ENCODE measurements at regions not wholly inside any gene's neighbourhood (a gene's known extent, or its start where the extent isn't known, plus 50 kb on each side); places are given as distances from the start of the nearest gene placed in this dataset.

GRCh38 chr3:176769547-176770190 lies 427.6 kb downstream of the TBL1XR1 start:
- no peaks in the 10 kb centered on the region for H3K36me3 ChIP-seq (replicated peaks in 1 of 2)
- H3K4me1 ChIP-seq (replicated peaks in 1 of 2) = no peaks in the 10 kb centered on the region
- 52 to 62% (median 55%) methylated on average over 1 of the region's 1 CpG for WGBS, 4 donors
- no peaks in the 10 kb centered on the region for H3K27me3 ChIP-seq
- intact Hi-C loops (cut with DNase I) = no loop called here
- TF ChIP-seq CTCF (IDR thresholded peaks at IDR 0.05) = no peak
- no peak for TF ChIP-seq POLR2A (IDR thresholded peaks at IDR 0.05)
- no peak overlapping the region for H3K4me3 ChIP-seq
- no peaks in the 10 kb centered on the region for H3K9me3 ChIP-seq (replicated peaks in 1 of 3)
- no peak overlapping the region for H3K27ac ChIP-seq
- no peak for DNase-seq

- Histone ChIP-seq H3K4me3 (no peak overlapping the region), H3K36me3 (replicated peaks in 1 of 2) (no peaks in the 10 kb centered on the region), H3K27ac (no peak overlapping the region), H3K9me3 (replicated peaks in 1 of 3) (no peaks in the 10 kb centered on the region), H3K27me3 (no peaks in the 10 kb centered on the region), H3K4me1 (replicated peaks in 1 of 2) (no peaks in the 10 kb centered on the region)
- TF ChIP-seq CTCF (IDR thresholded peaks at IDR 0.05) = no peak
- no peak for TF ChIP-seq POLR2A (IDR thresholded peaks at IDR 0.05)
- intact Hi-C loops (cut with DNase I) = no loop called here
- peak in 1 of 7 donors; percentile 11 for DNase-seq
- 49 to 76% (median 69%) methylated on average over 2 of the region's 2 CpGs for WGBS, 4 donors
These were observed 429.9 kb downstream of the TBL1XR1 start for GRCh38 chr3:176767385-176767784.

GRCh38 chr3:176766862-176767261 lies 430.4 kb downstream of the TBL1XR1 start:
- intact Hi-C loops (cut with DNase I) = no loop called here

GRCh38 chr3:176765382-176765900 lies 431.8 kb downstream of the TBL1XR1 start:
- DNase-seq = no peak
- H3K27me3 ChIP-seq = no peaks in the 10 kb centered on the region
- no peak overlapping the region for H3K27ac ChIP-seq
- intact Hi-C loops (cut with DNase I) = no loop called here
- no peak overlapping the region for H3K4me3 ChIP-seq
- WGBS, 4 donors = 81 to 93% (median 85%) methylated on average over 3 of the region's 3 CpGs
- TF ChIP-seq POLR2A (IDR thresholded peaks at IDR 0.05) (no peak), CTCF (IDR thresholded peaks at IDR 0.05) (no peak)
- H3K4me1 ChIP-seq (replicated peaks in 1 of 2) = no peaks in the 10 kb centered on the region
- no peaks in the 10 kb centered on the region for H3K36me3 ChIP-seq (replicated peaks in 1 of 2)
- H3K9me3 ChIP-seq (replicated peaks in 1 of 3) = no peaks in the 10 kb centered on the region

More at GRCh38 chr3:176766862-176767261, 430.4 kb downstream of the TBL1XR1 start:
- Histone ChIP-seq H3K4me3 (no peak overlapping the region), H3K9me3 (replicated peaks in 1 of 3) (no peaks in the 10 kb centered on the region), H3K27me3 (no peaks in the 10 kb centered on the region), H3K27ac (no peak overlapping the region), H3K4me1 (replicated peaks in 1 of 2) (no peaks in the 10 kb centered on the region), H3K36me3 (replicated peaks in 1 of 2) (no peaks in the 10 kb centered on the region)
- no peak for DNase-seq
- 33 to 67% (median 62%) methylated on average over 1 of the region's 1 CpG for WGBS, 4 donors
- TF ChIP-seq POLR2A (IDR thresholded peaks at IDR 0.05) = no peak
- TF ChIP-seq CTCF (IDR thresholded peaks at IDR 0.05) = no peak
